NT2/D1 (cell line): ENCODE measurements at regions not wholly inside any gene's neighbourhood (a gene's known extent, or its start where the extent isn't known, plus 50 kb on each side); places are given as distances from the start of the nearest gene placed in this dataset.

Source experiments
- YY1 ChIP-seq: IDR thresholded peaks from 2 replicates; pipeline ENCODE4 v1.6.1; 2011; ENCODE audit not compliant: insufficient read length, insufficient read depth
- ZNF274 ChIP-seq: IDR thresholded peaks from 2 replicates; pipeline ENCODE4 v1.6.1; 2011; ENCODE audit warnings: mild to moderate bottlenecking, low read depth, low read length

DNA sequence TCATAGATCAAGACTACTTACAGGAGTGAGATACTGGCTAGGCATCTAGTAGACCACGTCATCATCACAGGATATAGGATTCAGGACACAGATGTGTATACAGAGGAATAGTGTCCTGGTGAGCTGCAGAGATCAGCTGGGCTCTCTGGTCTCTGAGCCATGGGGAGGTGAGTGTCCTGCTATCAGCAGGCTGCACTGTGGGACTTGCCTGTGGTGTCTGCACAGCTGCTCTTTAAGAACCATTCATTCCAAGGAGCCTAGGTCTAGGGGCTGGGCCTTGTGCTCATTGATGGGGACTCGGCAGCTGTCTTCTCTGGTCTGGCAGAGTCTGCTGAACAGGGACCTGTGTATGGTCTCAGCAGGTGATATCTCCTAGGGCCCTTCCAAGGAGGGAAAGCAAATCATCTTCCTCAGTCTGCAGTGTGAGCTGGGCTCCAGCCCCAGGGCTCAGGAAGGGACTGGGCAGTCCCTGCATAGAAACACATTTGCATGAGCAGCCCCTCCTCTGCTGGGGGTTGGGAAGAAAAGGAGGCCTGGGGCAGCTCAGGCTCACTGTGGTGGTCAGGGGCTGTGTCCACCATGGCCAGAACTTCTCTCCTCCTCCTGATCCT is 66.1 kb upstream of the VPREB1 start:
- TF ChIP-seq ZNF274: no peak
- no peak for TF ChIP-seq YY1
